ENCODE measurements at regions not wholly inside any gene's neighbourhood (a gene's known extent, or its start where the extent isn't known, plus 50 kb on each side); places are given as distances from the start of the nearest gene placed in this dataset.
"Not testable (repeated sequence)": the region's sequence is repeated elsewhere in the genome, so short reads cannot be mapped to it uniquely, and the experiment has no call there.

- no peak for TF ChIP-seq CTCF (IDR thresholded peaks at IDR 0.05)
- WGBS, 3 donors, result 96 to 99% (median 99%) methylated on average over 3 of the region's 3 CpGs
- ATAC-seq (no peak), DNase-seq (no peak)
- H3K9me3 ChIP-seq, result no peaks in the 10 kb centered on the region
- H3K4me3 ChIP-seq, result no peak overlapping the region
- no peaks in the 10 kb centered on the region for H3K27me3 ChIP-seq (ENCODE audit: insufficient read depth in 3 of 3, low read length in 2 of 3)
- H3K36me3 ChIP-seq (ENCODE audit: insufficient read depth in 1 of 2, low read depth in 1 of 2), result no peaks in the 10 kb centered on the region
- intact Hi-C loops (cut with DNase I), result no loop called here
- H3K27ac ChIP-seq, result no peak overlapping the region
- no peaks in the 10 kb centered on the region for H3K4me1 ChIP-seq
Observed at GRCh38 chr14:46433381-46433780, 218.2 kb downstream of the RPL10L start.

- Histone ChIP-seq H3K27me3 (ENCODE audit: insufficient read depth in 3 of 3, low read length in 2 of 3) (no peaks in the 10 kb centered on the region), H3K36me3 (ENCODE audit: insufficient read depth in 1 of 2, low read depth in 1 of 2) (no peaks in the 10 kb centered on the region), H3K4me3 (no peak overlapping the region), H3K9me3 (no peaks in the 10 kb centered on the region), H3K4me1 (no peaks in the 10 kb centered on the region), H3K27ac (no peak overlapping the region)
- WGBS, 3 donors, result 69 to 77% (median 74%) methylated on average over 2 of the region's 2 CpGs
- no peak for TF ChIP-seq CTCF (IDR thresholded peaks at IDR 0.05)
- DNase-seq (no peak), ATAC-seq (no peak)
- intact Hi-C loops (cut with DNase I), result no loop called here
Observed at GRCh38 chr14:46432516-46432915, 219.1 kb downstream of the RPL10L start.

GRCh38 chr14:46417066-46417465, 234.5 kb downstream of the RPL10L start:
- intact Hi-C loops (cut with DNase I), result no loop called here
- TF ChIP-seq CTCF (IDR thresholded peaks at IDR 0.05), result no peak
- Histone ChIP-seq H3K4me1 (no peaks in the 10 kb centered on the region), H3K9me3 (peaks cover 8% of the 10 kb centered on the region), H3K27ac (no peak overlapping the region), H3K36me3 (ENCODE audit: insufficient read depth in 1 of 2, low read depth in 1 of 2) (no peaks in the 10 kb centered on the region), H3K4me3 (no peak overlapping the region), H3K27me3 (ENCODE audit: insufficient read depth in 3 of 3, low read length in 2 of 3) (no peaks in the 10 kb centered on the region)
- ATAC-seq, result no peak
- DNase-seq, result no peak

- Histone ChIP-seq H3K27me3 (ENCODE audit: insufficient read depth in 3 of 3, low read length in 2 of 3) (no peaks in the 10 kb centered on the region), H3K9me3 (no peaks in the 10 kb centered on the region), H3K36me3 (ENCODE audit: insufficient read depth in 1 of 2, low read depth in 1 of 2) (no peaks in the 10 kb centered on the region), H3K4me1 (no peaks in the 10 kb centered on the region), H3K27ac (no peak overlapping the region), H3K4me3 (no peak overlapping the region)
- no peak for ATAC-seq
- 9 to 24% (median 12%) methylated on average over 2 of the region's 2 CpGs for WGBS, 3 donors
- intact Hi-C loops (cut with DNase I), result no loop called here
- no peak for DNase-seq
- TF ChIP-seq CTCF (IDR thresholded peaks at IDR 0.05), result no peak
Observed at GRCh38 chr14:46404865-46405811, 246.4 kb downstream of the RPL10L start.

GRCh38 chr14:46402001-46402690, 249.4 kb downstream of the RPL10L start:
- H3K27me3 ChIP-seq (ENCODE audit: insufficient read depth in 3 of 3, low read length in 2 of 3); intact Hi-C loops (cut with DNase I); H3K27ac ChIP-seq; H3K4me3 ChIP-seq; ATAC-seq; H3K36me3 ChIP-seq (ENCODE audit: insufficient read depth in 1 of 2, low read depth in 1 of 2); H3K9me3 ChIP-seq; H3K4me1 ChIP-seq; DNase-seq: not testable (repeated sequence)
- WGBS, 3 donors, result 94 to 97% (median 95%) methylated on average over 18 of the region's 18 CpGs
